ENCODE measurements at regions not wholly inside any gene's neighbourhood (a gene's known extent, or its start where the extent isn't known, plus 50 kb on each side); places are given as distances from the start of the nearest gene placed in this dataset.

- H3K4me2 ChIP-seq = no peak overlapping the region
- no peaks in the 10 kb centered on the region for H3K9me2 ChIP-seq (replicated peaks; ENCODE audit: insufficient read depth)
- no peak overlapping the region for H3K4me3 ChIP-seq
- no peak overlapping the region for H2AFZ ChIP-seq
- no peaks in the 10 kb centered on the region for H3K27me3 ChIP-seq
- H3K9me3 ChIP-seq (ENCODE audit: low read depth) = peaks cover 6% of the 10 kb centered on the region
- no peaks in the 10 kb centered on the region for H3K4me1 ChIP-seq (ENCODE audit: insufficient read depth)
- TF ChIP-seq CTCF (IDR thresholded peaks at IDR 0.05; ENCODE audit: poor library complexity) = no peak
- no peak for TF ChIP-seq EZH2 (IDR thresholded peaks at IDR 0.05; ENCODE audit: borderline replicate concordance)
- no peaks in the 10 kb centered on the region for H3K79me2 ChIP-seq
- no peak for DNase-seq (ENCODE audit: low spot score)
- H3K36me3 ChIP-seq (replicated peaks; ENCODE audit: insufficient read depth, low read depth) = no peaks in the 10 kb centered on the region
- no peak overlapping the region for H3K27ac ChIP-seq
- 75% methylated on average over 3 of the region's 3 CpGs for WGBS (ENCODE audit: low lambda C conversion rate, missing lambda C conversion rate)
- H4K20me1 ChIP-seq (ENCODE audit: insufficient read depth, poor library complexity, severe bottlenecking) = no peaks in the 10 kb centered on the region
Measured at GRCh38 chr19:30183807-30184490, 188.2 kb upstream of the ZNF536 start.

GRCh38 chr19:30202060-30202600, 170.1 kb upstream of the ZNF536 start:
- no peaks in the 10 kb centered on the region for H3K4me1 ChIP-seq (ENCODE audit: insufficient read depth)
- no peaks in the 10 kb centered on the region for H3K27me3 ChIP-seq
- H3K36me3 ChIP-seq (replicated peaks; ENCODE audit: insufficient read depth, low read depth) = no peaks in the 10 kb centered on the region
- no peak overlapping the region for H3K4me2 ChIP-seq
- H3K79me2 ChIP-seq = no peaks in the 10 kb centered on the region
- WGBS (ENCODE audit: low lambda C conversion rate, missing lambda C conversion rate) = 91% methylated on average over 9 of the region's 9 CpGs
- H4K20me1 ChIP-seq (ENCODE audit: insufficient read depth, poor library complexity, severe bottlenecking) = no peaks in the 10 kb centered on the region
- DNase-seq (ENCODE audit: low spot score) = no peak
- no peak overlapping the region for H3K27ac ChIP-seq
- H3K9me2 ChIP-seq (replicated peaks; ENCODE audit: insufficient read depth) = no peaks in the 10 kb centered on the region
- H3K9me3 ChIP-seq (ENCODE audit: low read depth) = no peaks in the 10 kb centered on the region
- H2AFZ ChIP-seq = no peak overlapping the region
- no peak for TF ChIP-seq EZH2phosphoT487 (IDR thresholded peaks at IDR 0.05; ENCODE audit: low read depth, severe bottlenecking, unreplicated experiment)
- TF ChIP-seq CTCF (IDR thresholded peaks at IDR 0.05; ENCODE audit: poor library complexity) = no peak
- TF ChIP-seq EZH2 (IDR thresholded peaks at IDR 0.05; ENCODE audit: borderline replicate concordance) = no peak
- H3K4me3 ChIP-seq = no peak overlapping the region

- H3K9me2 ChIP-seq (replicated peaks; ENCODE audit: insufficient read depth) = no peaks in the 10 kb centered on the region
- WGBS (ENCODE audit: low lambda C conversion rate, missing lambda C conversion rate) = 96% methylated on average over 3 of the region's 3 CpGs
- no peaks in the 10 kb centered on the region for H3K36me3 ChIP-seq (replicated peaks; ENCODE audit: insufficient read depth, low read depth)
Measured at GRCh38 chr19:30204721-30205120, 167.5 kb upstream of the ZNF536 start.

More at GRCh38 chr19:30204721-30205120, 167.5 kb upstream of the ZNF536 start:
- H3K4me3 ChIP-seq = no peak overlapping the region
- H3K27ac ChIP-seq = no peak overlapping the region
- H4K20me1 ChIP-seq (ENCODE audit: insufficient read depth, poor library complexity, severe bottlenecking) = no peaks in the 10 kb centered on the region
- H3K79me2 ChIP-seq = no peaks in the 10 kb centered on the region
- H3K4me2 ChIP-seq = no peak overlapping the region
- H3K9me3 ChIP-seq (ENCODE audit: low read depth) = no peaks in the 10 kb centered on the region
- TF ChIP-seq EZH2 (IDR thresholded peaks at IDR 0.05; ENCODE audit: borderline replicate concordance) (no peak), EZH2phosphoT487 (IDR thresholded peaks at IDR 0.05; ENCODE audit: low read depth, severe bottlenecking, unreplicated experiment) (no peak), CTCF (IDR thresholded peaks at IDR 0.05; ENCODE audit: poor library complexity) (no peak)
- no peaks in the 10 kb centered on the region for H3K27me3 ChIP-seq
- no peak for DNase-seq (ENCODE audit: low spot score)
- no peak overlapping the region for H2AFZ ChIP-seq
- no peaks in the 10 kb centered on the region for H3K4me1 ChIP-seq (ENCODE audit: insufficient read depth)
